Middle frontal gyrus (tissue), 1 donor: ENCODE measurements at regions not wholly inside any gene's neighbourhood (a gene's known extent, or its start where the extent isn't known, plus 50 kb on each side); places are given as distances from the start of the nearest gene placed in this dataset.

Experiments
- DNase-seq: peaks from one replicate; pipeline ENCODE4 v3.0.0-alpha.2; 2015; ENCODE audit warnings: low spot score; ENCODE audit errors: extremely low spot score

- DNase-seq: no peak
Measured at GRCh38 chr4:140281828-140282552, 91.5 kb upstream of the SCOC start.

GRCh38 chr4:140277576-140277975 is 95.9 kb upstream of the SCOC start:
- DNase-seq: no peak

GRCh38 chr4:140271553-140271952 is 101.9 kb upstream of the SCOC start:
- DNase-seq: no peak

GRCh38 chr4:140269369-140269768 is 104.1 kb upstream of the SCOC start:
- no peak for DNase-seq

- no peak for DNase-seq
Measured at GRCh38 chr4:140268186-140268841, 105.1 kb upstream of the SCOC start.

GRCh38 chr4:140267576-140267975 is 105.9 kb upstream of the SCOC start:
- DNase-seq: no peak

GRCh38 chr4:140266958-140267568 is 106.4 kb upstream of the SCOC start:
- DNase-seq: no peak

GRCh38 chr4:140260227-140260626 is 106.2 kb upstream of the MAML3 start:
- no peak for DNase-seq

GRCh38 chr4:140258476-140258875 is 104.5 kb upstream of the MAML3 start:
- DNase-seq: no peak

- no peak for DNase-seq
Measured at GRCh38 chr4:140257461-140258305, 103.7 kb upstream of the MAML3 start.

- no peak for DNase-seq
Measured at GRCh38 chr4:140256941-140257340, 103.0 kb upstream of the MAML3 start.

GRCh38 chr4:140256335-140256734 is 102.4 kb upstream of the MAML3 start:
- DNase-seq: no peak

- DNase-seq: no peak
Measured at GRCh38 chr4:140255927-140256326, 101.9 kb upstream of the MAML3 start.

GRCh38 chr4:140255467-140255866 is 101.5 kb upstream of the MAML3 start:
- no peak for DNase-seq

- DNase-seq: no peak
Measured at GRCh38 chr4:140254651-140255299, 100.8 kb upstream of the MAML3 start.

- no peak for DNase-seq
Measured at GRCh38 chr4:140253556-140254027, 99.6 kb upstream of the MAML3 start.

GRCh38 chr4:140252742-140253555 is 99.0 kb upstream of the MAML3 start:
- DNase-seq: peak; percentile 71

- DNase-seq: no peak
Measured at GRCh38 chr4:140252141-140252741, 98.3 kb upstream of the MAML3 start.

GRCh38 chr4:140251571-140251970 is 97.6 kb upstream of the MAML3 start:
- DNase-seq: no peak
